ENCODE measurements at regions not wholly inside any gene's neighbourhood (a gene's known extent, or its start where the extent isn't known, plus 50 kb on each side); places are given as distances from the start of the nearest gene placed in this dataset.

DNA sequence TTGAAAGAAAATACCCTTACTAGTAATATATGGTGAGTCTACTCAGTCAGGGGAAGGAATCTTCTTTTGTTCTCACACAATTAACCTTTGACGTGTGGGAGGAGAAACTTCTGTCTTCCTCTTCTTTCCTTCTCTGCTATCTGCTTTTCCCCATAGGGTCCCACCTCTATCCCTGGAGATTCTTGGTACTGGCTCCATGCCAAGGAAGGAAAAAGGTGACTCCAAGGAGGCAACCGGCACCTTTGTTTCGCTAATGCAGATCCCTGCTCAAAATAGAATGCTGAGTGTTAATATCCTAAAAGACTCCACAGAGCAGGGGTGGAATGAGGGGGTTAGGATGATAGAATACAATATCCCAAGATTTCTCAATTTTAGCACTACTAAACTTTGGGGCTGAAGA, 116.7 kb downstream of the CD164 start:
- Histone ChIP-seq H3K27ac (no peak overlapping the region), H3K36me3 (no peaks in the 10 kb centered on the region), H3K9me3 (peaks cover 0 to 5% (median 0%) of the 10 kb centered on the region in 4 donors), H3K27me3 (no peaks in the 10 kb centered on the region), H3K4me1 (no peaks in the 10 kb centered on the region), H3K4me3 (no peak overlapping the region)
- ATAC-seq (ENCODE audit: low FRiP score in 2 of 2) = no peak
- TF ChIP-seq POLR2A (IDR thresholded peaks at IDR 0.05) = no peak
- no peak for DNase-seq
- WGBS, 2 donors = 88 to 91% methylated on average over 3 of the region's 3 CpGs

DNA sequence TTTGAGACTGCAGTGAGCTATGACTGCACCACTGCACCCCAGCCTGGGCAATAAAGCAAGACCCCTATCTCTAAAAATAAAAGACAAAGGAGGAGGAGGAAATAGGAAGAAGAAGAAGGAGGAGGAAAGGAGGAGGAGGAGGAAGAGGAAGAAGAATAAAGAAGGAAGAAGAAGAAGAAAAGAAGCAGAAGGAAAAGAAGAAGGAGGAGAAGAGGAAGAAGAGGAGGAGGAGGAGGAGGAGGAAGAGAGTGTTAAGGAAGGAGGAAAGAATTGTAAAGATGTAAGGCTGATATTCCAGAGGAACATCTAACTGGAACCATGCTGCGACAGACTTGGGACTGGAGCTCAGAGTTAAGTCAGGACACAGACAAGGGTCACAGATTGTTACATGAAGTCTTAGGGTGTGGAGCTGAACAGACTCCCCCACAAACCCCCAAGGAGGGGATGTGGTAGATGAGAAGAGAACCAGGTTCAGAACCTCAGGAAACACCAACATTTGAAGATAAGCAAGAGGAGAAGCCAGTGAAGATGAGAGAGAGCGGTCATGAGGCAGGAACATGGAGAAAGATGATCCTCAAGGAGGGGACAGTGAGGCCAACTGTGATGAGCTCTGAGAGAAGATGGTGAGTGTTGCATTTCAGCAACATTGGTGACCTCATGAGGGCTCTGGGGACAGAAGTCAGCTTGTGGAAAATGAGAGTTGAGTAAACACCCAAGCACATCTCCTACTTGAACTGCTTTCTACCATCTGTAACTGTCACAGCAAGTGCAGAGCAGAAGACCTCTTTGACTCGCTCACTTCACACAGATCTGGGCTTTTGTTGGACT, 118.2 kb downstream of the CD164 start:
- Histone ChIP-seq H3K4me3 (no peak overlapping the region), H3K36me3 (no peaks in the 10 kb centered on the region), H3K4me1 (no peaks in the 10 kb centered on the region), H3K27ac (no peak overlapping the region), H3K9me3 (peaks cover 0 to 2% (median 0%) of the 10 kb centered on the region in 4 donors), H3K27me3 (no peaks in the 10 kb centered on the region)
- DNase-seq (no peak), ATAC-seq (ENCODE audit: low FRiP score in 2 of 2) (no peak)
- TF ChIP-seq EP300 (IDR thresholded peaks at IDR 0.05) (no peak), POLR2AphosphoS5 (IDR thresholded peaks at IDR 0.05) (no peak), POLR2A (IDR thresholded peaks at IDR 0.05) (no peak)
- TF ChIP-seq, protein P1, sequence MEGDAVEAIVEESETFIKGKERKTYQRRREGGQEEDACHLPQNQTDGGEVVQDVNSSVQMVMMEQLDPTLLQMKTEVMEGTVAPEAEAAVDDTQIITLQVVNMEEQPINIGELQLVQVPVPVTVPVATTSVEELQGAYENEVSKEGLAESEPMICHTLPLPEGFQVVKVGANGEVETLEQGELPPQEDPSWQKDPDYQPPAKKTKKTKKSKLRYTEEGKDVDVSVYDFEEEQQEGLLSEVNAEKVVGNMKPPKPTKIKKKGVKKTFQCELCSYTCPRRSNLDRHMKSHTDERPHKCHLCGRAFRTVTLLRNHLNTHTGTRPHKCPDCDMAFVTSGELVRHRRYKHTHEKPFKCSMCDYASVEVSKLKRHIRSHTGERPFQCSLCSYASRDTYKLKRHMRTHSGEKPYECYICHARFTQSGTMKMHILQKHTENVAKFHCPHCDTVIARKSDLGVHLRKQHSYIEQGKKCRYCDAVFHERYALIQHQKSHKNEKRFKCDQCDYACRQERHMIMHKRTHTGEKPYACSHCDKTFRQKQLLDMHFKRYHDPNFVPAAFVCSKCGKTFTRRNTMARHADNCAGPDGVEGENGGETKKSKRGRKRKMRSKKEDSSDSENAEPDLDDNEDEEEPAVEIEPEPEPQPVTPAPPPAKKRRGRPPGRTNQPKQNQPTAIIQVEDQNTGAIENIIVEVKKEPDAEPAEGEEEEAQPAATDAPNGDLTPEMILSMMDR (IDR thresholded peaks at IDR 0.05) = no peak
- WGBS, 2 donors = 91 to 94% methylated on average over 3 of the region's 3 CpGs

DNA sequence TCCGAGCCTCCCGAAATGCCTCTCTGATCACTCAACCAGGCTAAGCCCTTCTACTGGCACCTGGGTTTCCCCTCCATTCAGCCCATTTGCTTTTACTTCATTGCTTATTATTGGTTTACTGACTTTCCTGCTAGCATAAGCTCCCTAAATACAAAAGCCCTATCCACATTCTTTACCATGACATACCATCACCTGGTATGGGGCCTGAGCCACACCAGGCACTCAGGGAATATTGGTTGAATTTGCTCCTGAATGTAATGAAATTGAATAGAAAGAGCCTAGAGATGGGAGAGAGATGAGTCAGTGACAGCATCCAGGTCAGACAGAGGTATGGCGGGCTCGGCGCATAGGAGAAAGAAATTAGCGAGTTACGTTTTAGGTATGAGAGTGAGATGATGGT, 120.0 kb downstream of the CD164 start:
- ATAC-seq (ENCODE audit: low FRiP score in 2 of 2) (no peak), DNase-seq (no peak)
- no peak overlapping the region for H3K27ac ChIP-seq
- no peaks in the 10 kb centered on the region for H3K4me1 ChIP-seq
- H3K9me3 ChIP-seq = no peaks in the 10 kb centered on the region
- TF ChIP-seq, protein P1 (IDR thresholded peaks at IDR 0.05) = no peak
- no peak for TF ChIP-seq POLR2AphosphoS5 (IDR thresholded peaks at IDR 0.05)
- TF ChIP-seq POLR2A (IDR thresholded peaks at IDR 0.05) = no peak
- TF ChIP-seq EP300 (IDR thresholded peaks at IDR 0.05) = no peak
- H3K27me3 ChIP-seq = no peaks in the 10 kb centered on the region
- 97 to 98% methylated on average over 7 of the region's 7 CpGs for WGBS, 2 donors
- H3K36me3 ChIP-seq = no peaks in the 10 kb centered on the region
- no peak overlapping the region for H3K4me3 ChIP-seq

DNA sequence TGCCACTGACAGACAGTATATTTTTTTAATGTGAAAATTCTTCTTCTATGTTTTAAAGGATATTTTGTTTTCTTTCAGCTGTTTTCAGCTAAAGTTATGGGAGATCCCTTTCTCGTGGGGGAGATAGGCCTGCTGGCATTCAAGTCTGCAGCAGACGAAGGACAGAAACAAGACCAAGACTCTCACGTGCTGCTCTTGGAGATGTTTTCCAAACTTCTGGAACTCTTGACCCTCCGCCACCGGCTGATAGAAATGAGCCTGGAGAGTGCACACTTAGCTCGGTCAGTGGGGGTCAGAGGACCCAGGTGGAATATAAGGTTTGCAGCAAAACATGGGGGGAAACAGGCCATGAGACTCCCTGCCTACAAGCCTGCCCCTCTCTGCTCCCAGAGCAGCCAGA, 120.5 kb downstream of the CD164 start:
- TF ChIP-seq POLR2AphosphoS5 (IDR thresholded peaks at IDR 0.05) = no peak
- TF ChIP-seq, protein P1 (IDR thresholded peaks at IDR 0.05) = no peak
- no peak for TF ChIP-seq POLR2A (IDR thresholded peaks at IDR 0.05)
- TF ChIP-seq EP300 (IDR thresholded peaks at IDR 0.05) = no peak
- Histone ChIP-seq H3K4me1 (no peaks in the 10 kb centered on the region), H3K27me3 (no peaks in the 10 kb centered on the region), H3K36me3 (no peaks in the 10 kb centered on the region), H3K27ac (no peak overlapping the region), H3K9me3 (no peaks in the 10 kb centered on the region), H3K4me3 (no peak overlapping the region)
- ATAC-seq (ENCODE audit: low FRiP score in 2 of 2) (no peak), DNase-seq (no peak)
- 82 to 89% methylated on average over 6 of the region's 6 CpGs for WGBS, 2 donors

DNA sequence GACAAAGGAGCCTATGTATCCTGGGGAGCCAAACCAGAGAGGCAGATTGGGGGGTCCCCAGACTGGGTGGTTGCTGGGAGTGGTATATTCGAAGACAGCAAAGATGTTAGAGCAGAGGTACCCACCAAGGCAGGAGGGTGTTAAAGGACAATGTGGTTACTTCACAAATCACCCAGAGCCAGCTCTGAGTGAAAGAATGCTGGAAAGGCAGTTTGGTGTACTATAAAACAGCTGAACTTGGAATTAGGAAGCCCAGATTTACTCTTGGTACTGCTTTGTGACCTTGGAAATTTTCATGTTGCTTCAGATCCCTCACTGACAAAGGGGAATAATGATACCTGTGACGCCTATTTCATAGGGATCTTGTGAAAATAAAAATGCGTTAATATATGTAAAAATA, 121.6 kb downstream of the CD164 start:
- no peak for TF ChIP-seq POLR2A (IDR thresholded peaks at IDR 0.05)
- no peak for TF ChIP-seq EP300 (IDR thresholded peaks at IDR 0.05)
- no peak for TF ChIP-seq POLR2AphosphoS5 (IDR thresholded peaks at IDR 0.05)
- TF ChIP-seq, protein P1 (IDR thresholded peaks at IDR 0.05) = no peak
- Histone ChIP-seq H3K9me3 (no peaks in the 10 kb centered on the region), H3K4me1 (no peaks in the 10 kb centered on the region), H3K36me3 (no peaks in the 10 kb centered on the region), H3K27me3 (no peaks in the 10 kb centered on the region), H3K27ac (no peak overlapping the region), H3K4me3 (no peak overlapping the region)
- WGBS, 2 donors = 92 to 93% methylated on average over 3 of the region's 3 CpGs
- ATAC-seq (ENCODE audit: low FRiP score in 2 of 2) (no peak), DNase-seq (no peak)
